Endodermal cell (in vitro differentiated cells): ENCODE measurements at regions not wholly inside any gene's neighbourhood (a gene's known extent, or its start where the extent isn't known, plus 50 kb on each side); places are given as distances from the start of the nearest gene placed in this dataset.

Experiments
- DNase-seq: peaks from one replicate; pipeline ENCODE4 v3.0.0-alpha.2; 2017
- H3K27ac ChIP-seq: 2 replicates; pipeline ENCODE4 v1.5.1; 2013; ENCODE audit warnings: mild to moderate bottlenecking, low read depth, low read length, moderate library complexity
- H3K27me3 ChIP-seq: 2 replicates; pipeline ENCODE4 v1.6.1; 2013; ENCODE audit warnings: mild to moderate bottlenecking, low read length, moderate library complexity; ENCODE audit not compliant: insufficient read depth, control insufficient read depth, poor library complexity, severe bottlenecking
- H3K36me3 ChIP-seq: 2 replicates; pipeline ENCODE4 v1.7.0; 2013; ENCODE audit warnings: mild to moderate bottlenecking, low read length, moderate library complexity; ENCODE audit not compliant: control insufficient read depth, insufficient read depth
- H3K4me1 ChIP-seq: one replicate; pipeline ENCODE4 v1.7.0; 2013; ENCODE audit warnings: low read length; ENCODE audit not compliant: control insufficient read depth, insufficient read depth
- H3K4me3 ChIP-seq: 2 replicates; pipeline ENCODE4 v1.5.1; 2013; ENCODE audit warnings: mild to moderate bottlenecking, low read length, moderate library complexity
- H3K9ac ChIP-seq: 2 replicates; pipeline ENCODE4 v1.6.1; 2013; ENCODE audit warnings: mild to moderate bottlenecking, low read length, moderate library complexity; ENCODE audit not compliant: poor library complexity, severe bottlenecking; ENCODE audit errors: extremely low read depth
- H3K9me3 ChIP-seq: 2 replicates; pipeline ENCODE4 v1.6.1; 2013; ENCODE audit warnings: mild to moderate bottlenecking, low read length, moderate library complexity; ENCODE audit not compliant: control insufficient read depth
- H3K27ac Mint-ChIP-seq: 2 replicates; pipeline ENCODE4 v1.8.0; 2020; ENCODE audit warnings: mixed read lengths
- H3K27me3 Mint-ChIP-seq: 2 replicates; pipeline ENCODE4 v1.8.0; 2021; ENCODE audit warnings: mild to moderate bottlenecking, mixed read lengths; ENCODE audit not compliant: insufficient read depth
- H3K36me3 Mint-ChIP-seq: 2 replicates; pipeline ENCODE4 v1.8.0; 2020; ENCODE audit warnings: low read depth, mixed read lengths
- H3K4me1 Mint-ChIP-seq: 2 replicates; pipeline ENCODE4 v1.8.0; 2020; ENCODE audit warnings: mixed read lengths
- H3K4me3 Mint-ChIP-seq: 2 replicates; pipeline ENCODE4 v1.8.0; 2020; ENCODE audit warnings: mild to moderate bottlenecking, moderate library complexity, mixed read lengths
- H3K9me3 Mint-ChIP-seq: 2 replicates; pipeline ENCODE4 v1.8.0; 2020; ENCODE audit warnings: mild to moderate bottlenecking, mixed read lengths
- WGBS, 2 experiments: methylation state at CpG; one replicate each; pipeline versions ENCODE4 v1.1.5 to v1.1.7; 2013; ENCODE audit warnings: missing lambda C conversion rate in 2 of 2, mixed read lengths in 1 of 2; ENCODE audit not compliant: insufficient coverage in 1 of 2, insufficient read length in 1 of 2; 5-methylcytosine and 5-hydroxymethylcytosine counted together
- TF ChIP-seq, protein P1 (sequence below): fragments of 200-600 bp; sonication (generic); conservative IDR thresholded peaks from 2 replicates; pipeline ENCODE4 v1.5.0; 2021; ENCODE audit warnings: antibody characterized with exemption, mild to moderate bottlenecking

DNA sequence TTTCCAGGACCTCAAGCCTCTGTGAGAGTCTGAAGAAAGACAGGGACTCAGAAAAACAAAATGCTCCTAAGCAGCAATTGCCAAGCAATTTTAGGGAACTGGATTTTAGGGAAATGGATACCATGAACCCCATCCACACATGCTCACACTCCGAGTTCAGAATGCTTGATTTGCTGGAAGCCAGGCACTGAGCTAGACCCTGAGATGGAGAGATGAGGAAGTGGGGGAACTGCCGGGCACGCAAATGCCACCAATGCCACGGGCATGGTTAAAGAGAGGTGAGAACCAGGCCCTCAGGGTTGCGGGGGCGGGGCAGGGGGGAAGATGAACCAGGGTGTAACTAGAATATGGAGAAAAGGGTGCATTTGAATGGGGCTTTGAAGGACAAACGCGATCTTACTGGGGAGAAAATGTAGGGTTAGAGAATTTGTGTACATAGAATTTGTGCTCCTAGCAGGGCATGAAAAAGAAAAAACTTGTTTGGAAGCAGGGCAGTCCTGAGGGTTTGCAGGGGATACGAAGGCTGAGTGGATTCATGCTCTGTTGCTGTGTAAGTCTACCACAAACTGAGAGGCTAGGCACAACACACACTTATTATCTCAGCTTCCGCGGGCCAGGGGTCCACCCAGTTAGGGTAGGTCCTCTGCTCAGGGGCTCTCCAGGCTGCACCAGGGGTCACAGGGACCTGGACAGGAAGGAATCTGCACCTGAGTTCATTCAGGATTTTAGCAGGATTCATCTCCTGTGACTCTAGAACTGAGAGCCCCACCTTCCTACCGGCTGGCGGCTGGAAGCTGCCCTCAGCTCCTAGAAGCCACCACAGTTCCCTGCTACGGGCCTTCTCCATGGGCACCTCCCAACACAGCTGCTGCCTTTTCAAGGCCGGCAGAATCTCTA lies 108.0 kb downstream of the SNX5 start:
- H3K27ac ChIP-seq = no peak overlapping the region
- H3K9me3 Mint-ChIP-seq = peaks cover 2% of the 10 kb centered on the region
- H3K27ac Mint-ChIP-seq = no peak overlapping the region
- peaks cover 10% of the 10 kb centered on the region for H3K27me3 Mint-ChIP-seq
- no peaks in the 10 kb centered on the region for H3K9me3 ChIP-seq
- DNase-seq = no peak
- H3K4me3 Mint-ChIP-seq = no peak overlapping the region
- peaks cover 15% of the 10 kb centered on the region for H3K4me1 Mint-ChIP-seq
- WGBS, 2 experiments = 87 to 88% methylated on average over 9 to 15 of the region's 15 CpGs
- no peak overlapping the region for H3K4me3 ChIP-seq
- no peak overlapping the region for H3K9ac ChIP-seq
- TF ChIP-seq, protein P1, sequence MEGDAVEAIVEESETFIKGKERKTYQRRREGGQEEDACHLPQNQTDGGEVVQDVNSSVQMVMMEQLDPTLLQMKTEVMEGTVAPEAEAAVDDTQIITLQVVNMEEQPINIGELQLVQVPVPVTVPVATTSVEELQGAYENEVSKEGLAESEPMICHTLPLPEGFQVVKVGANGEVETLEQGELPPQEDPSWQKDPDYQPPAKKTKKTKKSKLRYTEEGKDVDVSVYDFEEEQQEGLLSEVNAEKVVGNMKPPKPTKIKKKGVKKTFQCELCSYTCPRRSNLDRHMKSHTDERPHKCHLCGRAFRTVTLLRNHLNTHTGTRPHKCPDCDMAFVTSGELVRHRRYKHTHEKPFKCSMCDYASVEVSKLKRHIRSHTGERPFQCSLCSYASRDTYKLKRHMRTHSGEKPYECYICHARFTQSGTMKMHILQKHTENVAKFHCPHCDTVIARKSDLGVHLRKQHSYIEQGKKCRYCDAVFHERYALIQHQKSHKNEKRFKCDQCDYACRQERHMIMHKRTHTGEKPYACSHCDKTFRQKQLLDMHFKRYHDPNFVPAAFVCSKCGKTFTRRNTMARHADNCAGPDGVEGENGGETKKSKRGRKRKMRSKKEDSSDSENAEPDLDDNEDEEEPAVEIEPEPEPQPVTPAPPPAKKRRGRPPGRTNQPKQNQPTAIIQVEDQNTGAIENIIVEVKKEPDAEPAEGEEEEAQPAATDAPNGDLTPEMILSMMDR = no peak
- no peaks in the 10 kb centered on the region for H3K4me1 ChIP-seq
- no peaks in the 10 kb centered on the region for H3K36me3 ChIP-seq
- no peaks in the 10 kb centered on the region for H3K27me3 ChIP-seq
- H3K36me3 Mint-ChIP-seq = no peaks in the 10 kb centered on the region

DNA sequence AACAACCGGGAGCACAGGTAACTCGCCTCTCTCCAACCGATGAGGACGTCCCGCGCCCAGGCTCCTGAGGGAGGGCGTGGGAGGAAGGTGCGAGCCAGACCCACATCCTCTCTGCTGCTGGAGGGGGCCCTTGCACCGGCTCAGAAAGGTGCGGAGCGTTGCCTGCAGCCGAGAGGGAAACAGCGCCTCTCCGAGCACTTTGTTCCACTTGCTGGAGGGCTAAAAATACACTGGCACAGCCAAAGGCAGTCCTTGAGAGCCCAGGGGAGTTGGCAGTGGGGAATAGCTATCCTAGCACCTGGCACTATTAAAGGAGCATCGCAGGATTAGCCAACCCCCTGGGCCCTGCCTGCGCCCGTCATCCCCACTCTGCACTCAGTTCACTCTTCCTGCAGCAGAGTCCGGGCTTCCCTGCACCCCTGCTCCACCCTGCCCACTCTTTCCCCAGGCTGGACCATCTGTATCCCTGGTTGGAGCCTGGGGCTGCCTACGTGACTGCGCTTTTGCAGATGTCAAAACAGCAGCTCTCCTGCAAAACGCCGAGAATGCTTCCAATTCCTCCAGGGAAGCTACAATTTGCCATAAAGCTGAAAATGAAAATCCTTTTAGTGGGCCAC lies 108.9 kb downstream of the SNX5 start:
- TF ChIP-seq, protein P1 = peak; percentile 27
- peaks cover 10% of the 10 kb centered on the region for H3K27me3 Mint-ChIP-seq
- Histone ChIP-seq H3K4me3 (no peak overlapping the region), H3K9me3 (no peaks in the 10 kb centered on the region), H3K36me3 (no peaks in the 10 kb centered on the region), H3K27ac (no peak overlapping the region), H3K9ac (no peak overlapping the region), H3K27me3 (no peaks in the 10 kb centered on the region), H3K4me1 (no peaks in the 10 kb centered on the region)
- WGBS, 2 experiments = 71 to 79% methylated on average over 9 to 22 of the region's 22 CpGs
- H3K27ac Mint-ChIP-seq = no peak overlapping the region
- no peak overlapping the region for H3K4me3 Mint-ChIP-seq
- no peaks in the 10 kb centered on the region for H3K36me3 Mint-ChIP-seq
- peaks cover 15% of the 10 kb centered on the region for H3K4me1 Mint-ChIP-seq
- DNase-seq = no peak
- peaks cover 2% of the 10 kb centered on the region for H3K9me3 Mint-ChIP-seq

DNA sequence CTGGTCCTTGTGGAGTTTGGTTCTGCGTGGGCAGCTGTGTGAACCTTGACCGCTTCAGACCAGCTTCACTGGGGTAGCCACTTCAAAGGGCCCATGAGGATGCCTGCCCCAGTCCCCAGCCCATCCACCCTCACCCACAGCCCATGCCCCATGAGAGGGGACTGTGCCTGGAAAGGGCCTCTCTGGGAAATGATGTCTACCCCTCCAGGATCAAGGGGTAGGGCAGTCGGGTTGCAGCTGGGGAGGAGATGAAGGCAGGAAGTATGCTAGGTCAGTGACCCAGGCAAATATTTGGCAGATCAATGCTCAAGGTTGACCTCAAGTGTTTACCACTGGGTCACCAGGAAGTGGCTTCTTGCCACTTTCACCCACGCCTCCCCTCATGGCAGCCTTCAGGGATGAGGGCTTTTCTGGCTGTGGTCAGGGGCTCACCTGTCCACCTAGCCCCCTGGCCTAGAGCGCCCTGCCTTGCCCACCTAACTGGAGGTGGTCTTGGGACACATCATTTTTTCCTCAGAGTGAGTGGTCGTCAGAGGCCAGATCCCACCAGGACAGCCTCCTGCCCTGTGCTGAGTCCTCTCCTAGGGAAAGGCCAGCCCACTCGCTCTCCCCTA lies 109.5 kb downstream of the SNX5 start:
- TF ChIP-seq, protein P1 = no peak

More for the DNA sequence above, 109.5 kb downstream of the SNX5 start:
- no peak overlapping the region for H3K9ac ChIP-seq
- H3K27ac ChIP-seq = no peak overlapping the region
- 86 to 93% methylated on average over 3 to 7 of the region's 7 CpGs for WGBS, 2 experiments
- DNase-seq = no peak
- H3K4me1 Mint-ChIP-seq = peaks cover 21% of the 10 kb centered on the region
- H3K4me3 Mint-ChIP-seq = no peak overlapping the region
- no peaks in the 10 kb centered on the region for H3K9me3 ChIP-seq
- H3K4me3 ChIP-seq = no peak overlapping the region
- H3K27ac Mint-ChIP-seq = no peak overlapping the region
- H3K27me3 ChIP-seq = no peaks in the 10 kb centered on the region
- H3K36me3 Mint-ChIP-seq = no peaks in the 10 kb centered on the region
- H3K9me3 Mint-ChIP-seq = peaks cover 2% of the 10 kb centered on the region
- peaks cover 10% of the 10 kb centered on the region for H3K27me3 Mint-ChIP-seq
- no peaks in the 10 kb centered on the region for H3K4me1 ChIP-seq
- no peaks in the 10 kb centered on the region for H3K36me3 ChIP-seq
